ENCODE measurements at regions not wholly inside any gene's neighbourhood (a gene's known extent, or its start where the extent isn't known, plus 50 kb on each side); places are given as distances from the start of the nearest gene placed in this dataset.

- TF ChIP-seq ZNF624 (tag by site-specific recombination; IDR thresholded peaks at IDR 0.05) (no peak), ZNF114 (tag by site-specific recombination; IDR thresholded peaks at IDR 0.05) (no peak), ZNF138 (tag by site-specific recombination; IDR thresholded peaks at IDR 0.05; ENCODE audit: borderline replicate concordance) (no peak), ZBTB7A (tag by site-specific recombination; IDR thresholded peaks at IDR 0.05; ENCODE audit: low read depth) (no peak)
- TF ChIP-seq, protein P1, sequence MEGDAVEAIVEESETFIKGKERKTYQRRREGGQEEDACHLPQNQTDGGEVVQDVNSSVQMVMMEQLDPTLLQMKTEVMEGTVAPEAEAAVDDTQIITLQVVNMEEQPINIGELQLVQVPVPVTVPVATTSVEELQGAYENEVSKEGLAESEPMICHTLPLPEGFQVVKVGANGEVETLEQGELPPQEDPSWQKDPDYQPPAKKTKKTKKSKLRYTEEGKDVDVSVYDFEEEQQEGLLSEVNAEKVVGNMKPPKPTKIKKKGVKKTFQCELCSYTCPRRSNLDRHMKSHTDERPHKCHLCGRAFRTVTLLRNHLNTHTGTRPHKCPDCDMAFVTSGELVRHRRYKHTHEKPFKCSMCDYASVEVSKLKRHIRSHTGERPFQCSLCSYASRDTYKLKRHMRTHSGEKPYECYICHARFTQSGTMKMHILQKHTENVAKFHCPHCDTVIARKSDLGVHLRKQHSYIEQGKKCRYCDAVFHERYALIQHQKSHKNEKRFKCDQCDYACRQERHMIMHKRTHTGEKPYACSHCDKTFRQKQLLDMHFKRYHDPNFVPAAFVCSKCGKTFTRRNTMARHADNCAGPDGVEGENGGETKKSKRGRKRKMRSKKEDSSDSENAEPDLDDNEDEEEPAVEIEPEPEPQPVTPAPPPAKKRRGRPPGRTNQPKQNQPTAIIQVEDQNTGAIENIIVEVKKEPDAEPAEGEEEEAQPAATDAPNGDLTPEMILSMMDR (tag by site-specific recombination; IDR thresholded peaks at IDR 0.05) = no peak
Observed at GRCh38 chr16:8452941-8453340, 137.4 kb downstream of the TMEM114 start.
